Dendritic cell treated with granulocyte-macrophage colony-stimulating factor and Interleukin-4, amounts not matched to agents 40 ng/mL and 50 ng/mL, for 4 days (primary cell): ENCODE measurements at regions not wholly inside any gene's neighbourhood (a gene's known extent, or its start where the extent isn't known, plus 50 kb on each side); places are given as distances from the start of the nearest gene placed in this dataset.

ENCODE experiments used
- H3K27ac Mint-ChIP-seq: one replicate; pipeline ENCODE4 v1.8.0; 2022; ENCODE audit warnings: mild to moderate bottlenecking, mixed read lengths
- H3K27me3 Mint-ChIP-seq: one replicate; pipeline ENCODE4 v1.8.0; 2022; ENCODE audit warnings: mild to moderate bottlenecking, mixed read lengths
- H3K36me3 Mint-ChIP-seq: one replicate; pipeline ENCODE4 v1.8.0; 2022; ENCODE audit warnings: low read depth, mixed read lengths
- H3K4me1 Mint-ChIP-seq: one replicate; pipeline ENCODE4 v1.8.0; 2022; ENCODE audit warnings: low read depth, mixed read lengths
- H3K4me3 Mint-ChIP-seq: one replicate; pipeline ENCODE4 v1.8.0; 2022; ENCODE audit warnings: mild to moderate bottlenecking, moderate library complexity, mixed read lengths
- H3K9me3 Mint-ChIP-seq: one replicate; pipeline ENCODE4 v1.8.0; 2022; ENCODE audit warnings: mixed read lengths
- intact Hi-C: fragments of 100-400 bp; cut with micrococcal nuclease; formaldehyde crosslinking; loops from one replicate; pipeline ENCODE4 v1.15.0; 2022

- Mint-ChIP-seq H3K4me3 (no peak overlapping the region), H3K27ac (no peak overlapping the region), H3K36me3 (no peaks in the 10 kb centered on the region), H3K27me3 (peaks cover 1% of the 10 kb centered on the region), H3K9me3 (no peaks in the 10 kb centered on the region), H3K4me1 (no peaks in the 10 kb centered on the region)
- intact Hi-C loops = no loop called here
Observed at GRCh38 chr7:45446195-45446944, 127.8 kb upstream of the ADCY1 start.

- Mint-ChIP-seq H3K4me1 (no peaks in the 10 kb centered on the region), H3K27me3 (peaks cover 3% of the 10 kb centered on the region), H3K4me3 (no peak overlapping the region), H3K27ac (no peak overlapping the region), H3K9me3 (no peaks in the 10 kb centered on the region), H3K36me3 (no peaks in the 10 kb centered on the region)
- intact Hi-C loops = no loop called here
Observed at GRCh38 chr7:45447296-45447695, 126.9 kb upstream of the ADCY1 start.

GRCh38 chr7:45450571-45451204 is 123.5 kb upstream of the ADCY1 start:
- Mint-ChIP-seq H3K36me3 (no peaks in the 10 kb centered on the region), H3K4me3 (no peak overlapping the region), H3K9me3 (no peaks in the 10 kb centered on the region), H3K27ac (no peak overlapping the region), H3K27me3 (peaks cover 3% of the 10 kb centered on the region), H3K4me1 (no peaks in the 10 kb centered on the region)
- intact Hi-C loops = loop anchor here (1.0 kb wide), 1 partner anchor 9 kb away; no protein-coding TSS in a partner anchor

GRCh38 chr7:45451342-45452035 is 122.7 kb upstream of the ADCY1 start:
- H3K9me3 Mint-ChIP-seq = no peaks in the 10 kb centered on the region
- H3K27me3 Mint-ChIP-seq = peaks cover 3% of the 10 kb centered on the region

GRCh38 chr7:45454771-45455170 is 119.4 kb upstream of the ADCY1 start:
- peaks cover 4% of the 10 kb centered on the region for H3K27me3 Mint-ChIP-seq

More at GRCh38 chr7:45451342-45452035, 122.7 kb upstream of the ADCY1 start:
- Mint-ChIP-seq H3K36me3 (no peaks in the 10 kb centered on the region), H3K27ac (no peak overlapping the region), H3K4me1 (no peaks in the 10 kb centered on the region), H3K4me3 (no peak overlapping the region)
- intact Hi-C loops = no loop called here

GRCh38 chr7:45455662-45456061 is 118.5 kb upstream of the ADCY1 start:
- no peaks in the 10 kb centered on the region for H3K36me3 Mint-ChIP-seq
- no peak overlapping the region for H3K27ac Mint-ChIP-seq
- intact Hi-C loops = no loop called here
- peaks cover 4% of the 10 kb centered on the region for H3K27me3 Mint-ChIP-seq
- no peak overlapping the region for H3K4me3 Mint-ChIP-seq
- no peaks in the 10 kb centered on the region for H3K9me3 Mint-ChIP-seq
- H3K4me1 Mint-ChIP-seq = no peaks in the 10 kb centered on the region

More at GRCh38 chr7:45454771-45455170, 119.4 kb upstream of the ADCY1 start:
- Mint-ChIP-seq H3K4me3 (no peak overlapping the region), H3K4me1 (no peaks in the 10 kb centered on the region), H3K9me3 (no peaks in the 10 kb centered on the region), H3K36me3 (no peaks in the 10 kb centered on the region), H3K27ac (no peak overlapping the region)
- intact Hi-C loops = no loop called here

- Mint-ChIP-seq H3K4me3 (no peak overlapping the region), H3K27me3 (peaks cover 4% of the 10 kb centered on the region), H3K27ac (no peak overlapping the region), H3K36me3 (no peaks in the 10 kb centered on the region), H3K4me1 (no peaks in the 10 kb centered on the region), H3K9me3 (no peaks in the 10 kb centered on the region)
- intact Hi-C loops = no loop called here
Observed at GRCh38 chr7:45456105-45456504, 118.1 kb upstream of the ADCY1 start.

GRCh38 chr7:45456747-45457524 is 117.2 kb upstream of the ADCY1 start:
- H3K27me3 Mint-ChIP-seq = peaks cover 1% of the 10 kb centered on the region
- no peaks in the 10 kb centered on the region for H3K4me1 Mint-ChIP-seq
- H3K9me3 Mint-ChIP-seq = no peaks in the 10 kb centered on the region
- H3K4me3 Mint-ChIP-seq = no peak overlapping the region
- H3K36me3 Mint-ChIP-seq = no peaks in the 10 kb centered on the region
- no peak overlapping the region for H3K27ac Mint-ChIP-seq
- intact Hi-C loops = no loop called here

- intact Hi-C loops = no loop called here
- Mint-ChIP-seq H3K4me1 (no peaks in the 10 kb centered on the region), H3K27ac (no peak overlapping the region)
Observed at GRCh38 chr7:45457591-45457990, 116.6 kb upstream of the ADCY1 start.

GRCh38 chr7:45459476-45459875 is 114.7 kb upstream of the ADCY1 start:
- Mint-ChIP-seq H3K4me1 (no peaks in the 10 kb centered on the region), H3K36me3 (no peaks in the 10 kb centered on the region), H3K27me3 (peaks cover 1% of the 10 kb centered on the region), H3K4me3 (no peak overlapping the region), H3K9me3 (no peaks in the 10 kb centered on the region), H3K27ac (no peak overlapping the region)
- intact Hi-C loops = no loop called here

More at GRCh38 chr7:45457591-45457990, 116.6 kb upstream of the ADCY1 start:
- peaks cover 1% of the 10 kb centered on the region for H3K27me3 Mint-ChIP-seq
- no peaks in the 10 kb centered on the region for H3K36me3 Mint-ChIP-seq
- H3K9me3 Mint-ChIP-seq = no peaks in the 10 kb centered on the region
- no peak overlapping the region for H3K4me3 Mint-ChIP-seq

GRCh38 chr7:45460379-45460778 is 113.8 kb upstream of the ADCY1 start:
- intact Hi-C loops = no loop called here
- no peak overlapping the region for H3K27ac Mint-ChIP-seq
- no peaks in the 10 kb centered on the region for H3K36me3 Mint-ChIP-seq
- H3K4me3 Mint-ChIP-seq = no peak overlapping the region
- no peaks in the 10 kb centered on the region for H3K4me1 Mint-ChIP-seq
- peaks cover 1% of the 10 kb centered on the region for H3K27me3 Mint-ChIP-seq
- no peaks in the 10 kb centered on the region for H3K9me3 Mint-ChIP-seq

- H3K4me1 Mint-ChIP-seq = no peaks in the 10 kb centered on the region
- intact Hi-C loops = no loop called here
- no peaks in the 10 kb centered on the region for H3K36me3 Mint-ChIP-seq
- H3K9me3 Mint-ChIP-seq = no peaks in the 10 kb centered on the region
- H3K4me3 Mint-ChIP-seq = no peak overlapping the region
- H3K27me3 Mint-ChIP-seq = peaks cover 1% of the 10 kb centered on the region
- H3K27ac Mint-ChIP-seq = no peak overlapping the region
Observed at GRCh38 chr7:45461026-45461425, 113.1 kb upstream of the ADCY1 start.

GRCh38 chr7:45469103-45469502 is 105.1 kb upstream of the ADCY1 start:
- Mint-ChIP-seq H3K27me3 (no peaks in the 10 kb centered on the region), H3K4me1 (no peaks in the 10 kb centered on the region), H3K36me3 (no peaks in the 10 kb centered on the region), H3K27ac (no peak overlapping the region), H3K4me3 (no peak overlapping the region), H3K9me3 (no peaks in the 10 kb centered on the region)
- intact Hi-C loops = no loop called here

GRCh38 chr7:45470031-45470430 is 104.1 kb upstream of the ADCY1 start:
- intact Hi-C loops = no loop called here
- Mint-ChIP-seq H3K27ac (no peak overlapping the region), H3K36me3 (no peaks in the 10 kb centered on the region), H3K4me3 (no peak overlapping the region), H3K27me3 (no peaks in the 10 kb centered on the region), H3K4me1 (no peaks in the 10 kb centered on the region), H3K9me3 (no peaks in the 10 kb centered on the region)
